Psoas muscle (tissue), 7 donors: ENCODE measurements at regions not wholly inside any gene's neighbourhood (a gene's known extent, or its start where the extent isn't known, plus 50 kb on each side); places are given as distances from the start of the nearest gene placed in this dataset.

Experiments
- ATAC-seq, 4 donors: fragments of 200-7000 bp; cut with Tn5 transposase; one replicate each; pipeline ENCODE4 v1.9.1; 2020; ENCODE audit warnings: moderate library complexity in 3 of 4, mild to moderate bottlenecking in 2 of 4
- DNase-seq, 2 donors: peaks; one replicate each; pipeline ENCODE4 v3.0.0-alpha.2; 2020
- H3K27ac ChIP-seq: fragments of 200-600 bp; one replicate; pipeline ENCODE4 v1.8.0; 2022
- H3K27me3 ChIP-seq, 3 donors: fragments of 200-600 bp in 1 of 3; one replicate each; pipeline versions ENCODE4 v1.6.1 to v1.8.0; 2013 to 2022; ENCODE audit warnings: low read length in 2 of 3, mild to moderate bottlenecking in 2 of 3, moderate library complexity in 1 of 3; ENCODE audit not compliant: insufficient read depth in 3 of 3
- H3K36me3 ChIP-seq, 2 donors: fragments of 200-600 bp in 1 of 2; one replicate each; pipeline versions ENCODE4 v1.6.1 to v1.8.0; 2013 to 2022; ENCODE audit warnings: low read depth in 1 of 2, mild to moderate bottlenecking in 1 of 2, moderate library complexity in 1 of 2; ENCODE audit not compliant: insufficient read depth in 1 of 2
- H3K4me1 ChIP-seq: fragments of 200-600 bp; one replicate; pipeline ENCODE4 v1.8.0; 2022
- H3K4me3 ChIP-seq: fragments of 200-600 bp; one replicate; pipeline ENCODE4 v1.8.0; 2022; ENCODE audit warnings: mild to moderate bottlenecking
- H3K9me3 ChIP-seq: fragments of 200-600 bp; one replicate; pipeline ENCODE4 v1.8.0; 2022
- WGBS, 3 donors: extraction: QIAGEN DNeasy Blood & Tissue Kit; methylation state at CpG; one replicate each; pipeline versions ENCODE4 v1.1.6 to v1.1.7; 2013; 5-methylcytosine and 5-hydroxymethylcytosine counted together
- intact Hi-C, 2 donors: fragments of 100-400 bp; cut with DNase I; formaldehyde crosslinking; loops; one replicate each; pipeline versions ENCODE4 v1.11.0 to v1.14.2; 2022
- TF ChIP-seq, protein P1 (sequence below): fragments of 200-600 bp; IDR thresholded peaks from one replicate; pipeline ENCODE4 v1.8.0; 2022; ENCODE audit warnings: antibody characterized with exemption
- donor health status: healthy with polysubstance abuse.
- donor health status: DM: no; HTN: no; CAD: no; lungs with moderate emphysema.
- donor health status: Bipolar disorder and iron deficiency.
- donor health status: healthy.
- donor health status: DM: yes; HTN: yes; CAD: no.
- donor health status: DM: no; HTN: no; CAD: no.
- donor health status: DM: yes; HTN: yes; CAD: no.

DNA sequence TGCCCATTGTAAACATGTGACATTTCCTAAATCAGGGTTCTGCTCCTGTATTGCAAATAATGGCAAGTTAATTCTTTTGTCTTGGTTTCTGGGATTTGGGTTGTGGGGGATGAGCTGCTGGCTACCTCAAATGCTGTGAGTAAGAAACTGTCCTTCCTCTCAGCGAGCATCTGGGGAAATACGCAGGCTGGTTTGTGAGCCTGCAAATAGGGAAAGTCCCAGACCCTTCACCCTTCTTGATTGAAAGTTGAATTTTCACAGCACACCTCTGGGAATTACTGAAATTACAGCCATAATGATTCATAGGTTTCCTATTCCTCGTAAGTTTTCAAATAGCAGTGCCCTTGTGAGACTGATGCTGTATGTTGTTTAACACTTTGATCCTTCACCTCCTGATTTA lies 138.1 kb downstream of the TBXT start:
- 44 to 49% (median 47%) methylated on average over 3 of the region's 3 CpGs for WGBS, 3 donors
- no peak for DNase-seq
- ATAC-seq: no peak
- TF ChIP-seq, protein P1, sequence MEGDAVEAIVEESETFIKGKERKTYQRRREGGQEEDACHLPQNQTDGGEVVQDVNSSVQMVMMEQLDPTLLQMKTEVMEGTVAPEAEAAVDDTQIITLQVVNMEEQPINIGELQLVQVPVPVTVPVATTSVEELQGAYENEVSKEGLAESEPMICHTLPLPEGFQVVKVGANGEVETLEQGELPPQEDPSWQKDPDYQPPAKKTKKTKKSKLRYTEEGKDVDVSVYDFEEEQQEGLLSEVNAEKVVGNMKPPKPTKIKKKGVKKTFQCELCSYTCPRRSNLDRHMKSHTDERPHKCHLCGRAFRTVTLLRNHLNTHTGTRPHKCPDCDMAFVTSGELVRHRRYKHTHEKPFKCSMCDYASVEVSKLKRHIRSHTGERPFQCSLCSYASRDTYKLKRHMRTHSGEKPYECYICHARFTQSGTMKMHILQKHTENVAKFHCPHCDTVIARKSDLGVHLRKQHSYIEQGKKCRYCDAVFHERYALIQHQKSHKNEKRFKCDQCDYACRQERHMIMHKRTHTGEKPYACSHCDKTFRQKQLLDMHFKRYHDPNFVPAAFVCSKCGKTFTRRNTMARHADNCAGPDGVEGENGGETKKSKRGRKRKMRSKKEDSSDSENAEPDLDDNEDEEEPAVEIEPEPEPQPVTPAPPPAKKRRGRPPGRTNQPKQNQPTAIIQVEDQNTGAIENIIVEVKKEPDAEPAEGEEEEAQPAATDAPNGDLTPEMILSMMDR: no peak
- H3K4me1 ChIP-seq: no peaks in the 10 kb centered on the region
- intact Hi-C loops: no loop called here
- H3K27ac ChIP-seq: no peak overlapping the region
- no peak overlapping the region for H3K4me3 ChIP-seq
- no peaks in the 10 kb centered on the region for H3K27me3 ChIP-seq
- H3K36me3 ChIP-seq: no peaks in the 10 kb centered on the region
- H3K9me3 ChIP-seq: no peaks in the 10 kb centered on the region

DNA sequence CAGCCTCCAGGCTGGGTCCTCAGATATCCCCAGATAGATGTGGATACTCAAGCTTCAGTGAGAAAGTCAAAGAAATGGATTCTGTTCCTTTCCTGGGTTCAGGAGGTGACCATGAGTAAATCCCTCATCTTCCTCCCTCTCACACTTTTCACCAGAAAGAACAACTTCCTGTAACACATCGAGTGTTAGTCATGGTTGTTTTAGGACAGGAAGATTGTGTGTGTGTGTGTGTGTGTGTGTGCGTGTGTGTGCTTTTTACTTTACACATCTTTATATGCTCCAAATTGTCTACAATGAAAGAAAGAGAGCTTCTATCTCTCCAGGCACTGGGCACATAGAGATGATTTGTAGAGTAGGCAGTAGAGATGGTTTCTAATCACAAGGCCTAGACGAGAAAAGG lies 139.9 kb downstream of the TBXT start:
- TF ChIP-seq, protein P1: no peak
- no peaks in the 10 kb centered on the region for H3K9me3 ChIP-seq
- WGBS, 3 donors: 45 to 50% (median 50%) methylated on average over 3 of the region's 3 CpGs
- H3K36me3 ChIP-seq: no peaks in the 10 kb centered on the region
- no peak for ATAC-seq
- intact Hi-C loops: no loop called here
- H3K27ac ChIP-seq: no peak overlapping the region
- no peak overlapping the region for H3K4me3 ChIP-seq
- H3K4me1 ChIP-seq: no peaks in the 10 kb centered on the region
- H3K27me3 ChIP-seq: no peaks in the 10 kb centered on the region
- DNase-seq: no peak

DNA sequence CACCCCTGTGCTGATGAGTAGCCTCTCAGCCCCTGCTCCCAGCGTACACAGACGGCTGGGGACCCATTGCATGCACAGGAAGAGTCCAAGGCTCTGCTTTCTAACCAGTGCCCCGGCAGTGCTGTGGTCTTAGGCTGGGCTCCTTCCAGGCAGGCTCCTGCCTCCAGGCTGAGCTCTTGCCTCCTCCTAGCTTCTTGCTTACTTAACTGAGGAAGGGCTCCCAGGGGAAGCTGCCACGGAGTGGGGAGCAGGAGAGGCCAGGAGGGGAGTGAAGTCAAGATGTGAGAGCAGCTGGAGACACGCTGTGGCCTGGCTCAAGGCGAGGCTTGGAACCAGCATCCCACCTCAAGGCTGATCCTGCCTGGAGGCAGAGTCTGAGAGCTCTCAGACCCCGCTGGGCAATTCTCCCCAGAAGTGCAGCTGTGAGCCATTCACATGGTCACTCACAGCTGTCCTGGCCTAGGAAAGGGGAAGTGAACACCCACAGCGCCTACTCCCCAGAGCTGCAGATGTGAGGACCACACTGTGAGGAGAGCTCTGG lies 141.0 kb downstream of the TBXT start:
- WGBS, 3 donors: 38 to 44% (median 38%) methylated on average over 8 of the region's 8 CpGs
- ATAC-seq (no peak), DNase-seq (no peak)
- TF ChIP-seq, protein P1: no peak
- Histone ChIP-seq H3K27ac (no peak overlapping the region), H3K4me1 (no peaks in the 10 kb centered on the region), H3K9me3 (peaks cover 2% of the 10 kb centered on the region), H3K36me3 (no peaks in the 10 kb centered on the region), H3K4me3 (no peak overlapping the region), H3K27me3 (no peaks in the 10 kb centered on the region)
- intact Hi-C loops: no loop called here

DNA sequence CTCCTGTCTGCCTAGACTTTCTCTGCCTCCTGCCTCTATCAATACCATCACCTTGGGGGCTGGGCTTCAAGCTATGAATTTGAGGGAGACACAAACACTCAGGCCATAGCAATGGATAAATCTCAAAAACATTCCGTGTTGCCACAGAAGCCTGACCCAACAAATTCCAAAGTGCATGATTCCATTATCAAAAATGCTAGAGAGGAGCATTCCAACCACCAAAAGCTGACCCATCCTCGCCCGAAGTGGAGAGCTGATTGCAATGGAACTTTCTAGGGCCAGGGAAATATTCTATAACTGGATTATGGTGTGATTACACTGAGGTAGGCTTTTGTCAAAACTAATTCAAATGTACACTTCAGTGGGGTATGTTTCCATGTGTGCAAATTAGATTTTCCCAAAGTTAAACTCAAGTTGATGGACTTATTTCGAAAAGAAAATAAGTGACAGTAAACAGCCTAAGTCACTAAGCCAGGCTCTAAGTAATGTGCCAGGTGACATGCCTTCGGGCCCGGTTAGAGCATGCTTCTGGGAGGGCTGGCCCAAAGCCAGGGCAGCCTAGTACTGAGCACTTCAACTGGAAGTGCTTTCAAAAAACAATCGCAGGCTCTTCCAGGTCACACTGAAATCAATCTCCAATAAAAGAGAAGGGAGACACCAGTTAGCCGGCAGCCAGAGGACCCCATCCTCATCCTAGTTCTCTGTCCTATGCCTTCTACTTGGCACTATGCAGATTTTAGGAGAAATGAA lies 142.3 kb downstream of the TBXT start:
- Histone ChIP-seq H3K27ac (no peak overlapping the region), H3K36me3 (no peaks in the 10 kb centered on the region), H3K4me3 (no peak overlapping the region), H3K9me3 (peaks cover 8% of the 10 kb centered on the region), H3K4me1 (no peaks in the 10 kb centered on the region), H3K27me3 (no peaks in the 10 kb centered on the region)
- TF ChIP-seq, protein P1: no peak
- intact Hi-C loops: no loop called here
- WGBS, 3 donors: 31 to 46% (median 37%) methylated on average over 8 of the region's 8 CpGs
- ATAC-seq (no peak), DNase-seq (no peak)

DNA sequence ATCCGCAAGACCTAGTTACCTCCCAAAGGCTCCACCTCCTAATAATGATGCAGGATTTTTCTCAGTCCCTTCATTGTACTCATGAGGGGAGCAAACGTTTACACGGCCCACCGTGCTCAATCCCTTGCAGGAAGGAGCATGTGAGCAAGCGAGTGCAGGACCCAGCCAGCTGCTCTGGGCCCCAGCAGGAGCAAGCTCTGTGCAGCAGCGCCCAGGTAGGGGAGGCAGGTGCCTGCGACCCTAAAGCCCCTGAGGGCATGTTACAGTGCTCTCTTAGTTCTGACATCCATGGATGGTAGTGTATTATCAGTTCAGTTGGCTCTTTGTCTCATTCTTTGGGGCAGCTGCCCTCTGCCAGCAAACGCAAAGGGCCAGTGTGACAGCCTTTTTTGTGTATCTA lies 143.4 kb downstream of the TBXT start:
- H3K27me3 ChIP-seq: no peaks in the 10 kb centered on the region

More for the DNA sequence above, 143.4 kb downstream of the TBXT start:
- Histone ChIP-seq H3K36me3 (no peaks in the 10 kb centered on the region), H3K4me3 (no peak overlapping the region), H3K9me3 (peaks cover 8% of the 10 kb centered on the region), H3K4me1 (no peaks in the 10 kb centered on the region), H3K27ac (no peak overlapping the region)
- 90 to 95% (median 91%) methylated on average over 8 of the region's 8 CpGs for WGBS, 3 donors
- no peak for DNase-seq
- ATAC-seq: no peak
- intact Hi-C loops: no loop called here
- TF ChIP-seq, protein P1: no peak
